ENCODE measurements at regions not wholly inside any gene's neighbourhood (a gene's known extent, or its start where the extent isn't known, plus 50 kb on each side); places are given as distances from the start of the nearest gene placed in this dataset.

DNA sequence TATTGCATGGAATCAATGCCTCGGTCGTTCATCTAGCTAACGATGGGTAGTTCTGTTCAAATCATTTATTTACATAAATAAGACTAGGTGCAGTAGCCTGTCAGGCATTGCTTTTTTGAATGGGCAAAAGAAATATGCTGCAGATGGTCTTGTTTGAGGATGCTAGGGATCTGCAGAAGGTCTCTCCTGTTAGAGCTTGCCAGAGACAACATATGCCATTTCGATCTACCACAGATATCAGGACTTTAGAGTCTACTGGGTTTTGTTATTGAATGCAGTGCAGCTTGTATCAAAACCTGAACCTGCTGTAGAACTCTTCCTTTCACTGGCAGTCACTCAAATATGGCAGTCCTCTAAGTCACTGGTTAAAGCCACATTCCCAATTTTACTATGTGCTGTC, 381.1 kb upstream of the CDH10 start:
- DNase-seq (ENCODE audit: low spot score): no peak

DNA sequence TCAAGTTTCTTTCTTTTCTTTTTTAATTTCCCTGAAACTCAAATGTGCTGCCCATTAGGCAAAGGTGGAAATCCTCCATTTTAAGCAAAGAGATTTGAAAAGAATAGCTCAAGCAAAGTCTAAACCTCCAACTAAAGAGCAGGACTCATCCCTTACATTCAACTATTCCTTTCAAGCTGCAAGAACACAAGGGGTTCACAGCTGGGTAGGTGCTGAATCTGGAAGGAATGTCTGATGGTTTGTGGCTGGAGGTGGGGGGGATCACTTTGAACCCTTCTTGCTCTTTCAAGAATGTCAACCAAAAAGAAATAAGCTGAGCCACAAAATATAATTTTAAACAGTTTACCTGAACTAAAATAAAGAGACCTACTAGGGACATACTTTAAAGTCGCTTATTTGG, 375.7 kb upstream of the CDH10 start:
- TF ChIP-seq, protein P1, sequence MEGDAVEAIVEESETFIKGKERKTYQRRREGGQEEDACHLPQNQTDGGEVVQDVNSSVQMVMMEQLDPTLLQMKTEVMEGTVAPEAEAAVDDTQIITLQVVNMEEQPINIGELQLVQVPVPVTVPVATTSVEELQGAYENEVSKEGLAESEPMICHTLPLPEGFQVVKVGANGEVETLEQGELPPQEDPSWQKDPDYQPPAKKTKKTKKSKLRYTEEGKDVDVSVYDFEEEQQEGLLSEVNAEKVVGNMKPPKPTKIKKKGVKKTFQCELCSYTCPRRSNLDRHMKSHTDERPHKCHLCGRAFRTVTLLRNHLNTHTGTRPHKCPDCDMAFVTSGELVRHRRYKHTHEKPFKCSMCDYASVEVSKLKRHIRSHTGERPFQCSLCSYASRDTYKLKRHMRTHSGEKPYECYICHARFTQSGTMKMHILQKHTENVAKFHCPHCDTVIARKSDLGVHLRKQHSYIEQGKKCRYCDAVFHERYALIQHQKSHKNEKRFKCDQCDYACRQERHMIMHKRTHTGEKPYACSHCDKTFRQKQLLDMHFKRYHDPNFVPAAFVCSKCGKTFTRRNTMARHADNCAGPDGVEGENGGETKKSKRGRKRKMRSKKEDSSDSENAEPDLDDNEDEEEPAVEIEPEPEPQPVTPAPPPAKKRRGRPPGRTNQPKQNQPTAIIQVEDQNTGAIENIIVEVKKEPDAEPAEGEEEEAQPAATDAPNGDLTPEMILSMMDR (IDR thresholded peaks at IDR 0.05; ENCODE audit: extremely low read depth, missing control alignments): no peak
- no peak for DNase-seq (ENCODE audit: low spot score)

More for the DNA sequence above, 381.1 kb upstream of the CDH10 start:
- TF ChIP-seq, protein P1 (IDR thresholded peaks at IDR 0.05; ENCODE audit: extremely low read depth, missing control alignments): no peak

DNA sequence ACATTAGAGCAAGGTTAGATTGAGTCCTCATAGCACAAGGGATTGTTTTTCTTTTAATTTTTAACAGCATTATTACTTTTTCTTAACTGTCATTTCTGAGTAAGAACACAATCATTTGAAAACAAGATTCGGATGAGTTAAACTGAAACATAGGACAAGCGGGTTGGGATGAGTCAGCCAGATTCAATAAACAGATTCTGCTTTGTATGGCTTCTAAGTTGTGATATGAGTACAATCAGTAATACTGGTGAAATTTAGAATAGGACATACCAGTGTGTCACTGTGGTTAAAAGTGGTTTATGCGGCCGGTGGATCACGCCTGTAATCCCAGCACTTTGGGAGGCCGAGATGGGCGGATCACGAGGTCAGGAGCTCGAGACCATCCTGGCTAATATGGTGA, 364.3 kb upstream of the CDH10 start:
- TF ChIP-seq, protein P1 (IDR thresholded peaks at IDR 0.05; ENCODE audit: extremely low read depth, missing control alignments): no peak
- DNase-seq (ENCODE audit: low spot score): no peak

DNA sequence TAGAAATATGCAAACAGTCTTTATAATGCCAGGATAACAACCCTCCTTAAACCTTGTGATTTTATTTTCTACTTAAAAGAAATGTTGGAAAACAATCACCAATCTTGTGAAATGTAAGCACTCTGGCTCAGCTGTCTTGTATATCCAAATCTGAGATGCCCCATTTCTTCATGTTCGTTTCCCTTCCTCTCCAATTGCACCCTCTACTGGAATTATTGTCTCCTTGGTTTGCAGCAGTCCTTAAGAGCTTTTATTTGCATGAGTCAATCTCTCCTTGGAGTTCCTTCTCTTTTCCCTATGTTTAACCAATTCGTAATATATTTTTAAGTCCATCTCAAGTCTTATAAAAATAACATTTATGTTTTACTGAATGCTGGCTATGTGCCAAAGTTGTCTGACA, 362.0 kb upstream of the CDH10 start:
- TF ChIP-seq, protein P1 (IDR thresholded peaks at IDR 0.05; ENCODE audit: extremely low read depth, missing control alignments): no peak
- DNase-seq (ENCODE audit: low spot score): no peak

DNA sequence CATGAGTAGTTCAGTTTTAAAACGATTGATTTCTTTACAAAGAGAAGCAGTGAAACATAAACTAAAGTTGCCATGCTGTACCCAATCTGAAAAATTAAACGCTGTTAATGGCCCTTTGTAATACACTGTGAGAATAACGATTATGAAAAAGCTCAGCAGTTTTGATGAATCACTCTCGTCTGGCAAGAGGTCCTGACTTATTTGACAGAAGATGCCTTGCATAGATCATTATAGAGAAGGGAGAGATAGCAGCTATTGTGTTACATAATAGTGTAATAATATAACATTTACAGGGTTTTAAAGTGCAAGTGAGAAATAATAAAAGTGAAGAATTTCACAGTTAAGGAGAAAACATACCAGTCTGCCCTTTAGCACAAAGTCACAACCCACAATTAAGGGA, 361.5 kb upstream of the CDH10 start:
- no peak for DNase-seq (ENCODE audit: low spot score)
- TF ChIP-seq, protein P1 (IDR thresholded peaks at IDR 0.05; ENCODE audit: extremely low read depth, missing control alignments): no peak

DNA sequence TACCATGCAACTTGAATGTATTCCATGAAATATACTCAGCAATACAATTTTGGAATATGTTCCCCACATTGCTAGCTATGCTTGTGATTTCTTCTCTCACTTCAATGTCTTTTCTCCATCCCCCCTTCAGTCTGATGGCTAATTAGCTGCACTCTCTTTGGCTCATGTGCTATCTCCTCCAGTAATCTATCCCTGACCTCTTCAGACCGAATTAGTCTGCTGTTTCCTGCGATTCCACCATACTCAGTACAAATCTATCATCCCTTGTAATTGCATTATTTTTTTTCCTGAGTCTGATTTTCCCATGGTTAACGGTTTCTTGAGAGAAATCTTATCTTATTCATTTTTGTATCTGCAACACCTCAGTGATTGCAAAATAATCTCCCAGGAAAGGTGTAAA, 360.7 kb upstream of the CDH10 start:
- TF ChIP-seq, protein P1 (IDR thresholded peaks at IDR 0.05; ENCODE audit: extremely low read depth, missing control alignments): no peak
- DNase-seq (ENCODE audit: low spot score): no peak

DNA sequence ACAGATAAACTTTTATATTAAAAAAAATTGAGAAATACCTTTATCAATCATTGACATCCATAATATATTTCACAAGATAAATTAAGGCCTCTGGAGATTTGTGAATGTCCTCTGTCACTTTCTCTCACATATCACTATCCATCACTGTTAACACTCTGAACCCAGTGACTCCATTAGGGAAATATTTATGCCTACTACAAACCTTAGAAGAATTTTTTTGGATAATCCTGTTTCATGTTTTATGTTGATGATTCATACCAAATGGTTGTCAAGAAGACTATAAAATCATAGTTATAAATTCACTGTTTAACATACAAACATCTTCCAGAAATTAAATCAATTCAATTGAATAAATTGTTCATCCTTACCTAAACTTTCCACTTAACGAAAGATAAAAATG, 357.6 kb upstream of the CDH10 start:
- TF ChIP-seq, protein P1 (IDR thresholded peaks at IDR 0.05; ENCODE audit: extremely low read depth, missing control alignments): no peak
- DNase-seq (ENCODE audit: low spot score): no peak

Data from GM20000 (cell line).